ENCODE measurements at regions not wholly inside any gene's neighbourhood (a gene's known extent, or its start where the extent isn't known, plus 50 kb on each side); places are given as distances from the start of the nearest gene placed in this dataset.

DNA sequence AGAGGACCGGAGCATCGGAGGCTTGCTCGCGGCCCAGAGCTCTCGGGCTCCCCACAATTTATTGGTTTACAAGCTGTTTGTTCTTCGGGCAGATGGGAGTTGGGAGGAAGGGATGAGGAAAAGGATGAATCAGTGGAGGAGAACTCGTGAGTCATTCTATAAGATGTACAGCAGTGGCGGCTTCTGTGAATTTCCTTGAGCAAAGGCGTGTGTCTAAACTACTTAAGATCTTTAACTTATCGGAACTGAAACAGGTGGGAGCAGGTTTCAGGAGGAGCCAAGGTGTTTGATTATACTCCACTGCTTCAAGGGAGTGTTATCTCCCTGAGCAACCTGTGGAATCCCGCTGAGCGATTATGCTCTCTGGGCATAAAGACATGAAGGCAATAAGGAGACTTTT is 50.5 kb upstream of the IBTK start:
- peak; percentile 17 for DNase-seq (ENCODE audit: low spot score)
